Neural cell (in vitro differentiated cells): ENCODE measurements at regions not wholly inside any gene's neighbourhood (a gene's known extent, or its start where the extent isn't known, plus 50 kb on each side); places are given as distances from the start of the nearest gene placed in this dataset.
"Not testable (repeated sequence)": the region's sequence is repeated elsewhere in the genome, so short reads cannot be mapped to it uniquely, and the experiment has no call there.

Experiments
- EP300 ChIP-seq: fragments of 450-650 bp; conservative IDR thresholded peaks from 2 replicates; pipeline ENCODE4 v1.6.1; 2014; ENCODE audit warnings: antibody characterized with exemption, mild to moderate bottlenecking, moderate library complexity; ENCODE audit not compliant: poor library complexity, severe bottlenecking
- EZH2 ChIP-seq: fragments of 200-600, 300-800 bp; shearing (Covaris generic), sonication (generic); IDR thresholded peaks from 2 replicates; pipeline ENCODE4 v1.6.1; 2014; ENCODE audit warnings: antibody characterized with exemption, low read length, borderline replicate concordance, mild to moderate bottlenecking; ENCODE audit not compliant: insufficient read depth, poor library complexity, severe bottlenecking
- MXI1 ChIP-seq: fragments of 450-650 bp; conservative IDR thresholded peaks from 2 replicates; pipeline ENCODE4 v1.6.1; 2014; ENCODE audit warnings: antibody characterized with exemption, mild to moderate bottlenecking; ENCODE audit not compliant: poor library complexity, severe bottlenecking
- POLR2AphosphoS5 ChIP-seq: IDR thresholded peaks from 2 replicates; pipeline ENCODE4 v1.6.1; 2012
- RAD21 ChIP-seq: fragments of 450-650 bp; conservative IDR thresholded peaks from 2 replicates; pipeline ENCODE4 v1.6.1; 2014; ENCODE audit warnings: antibody characterized with exemption, mild to moderate bottlenecking, moderate library complexity
- SMC3 ChIP-seq: fragments of 450-650 bp; conservative IDR thresholded peaks from 2 replicates; pipeline ENCODE4 v1.6.1; 2014; ENCODE audit warnings: antibody characterized with exemption, mild to moderate bottlenecking, moderate library complexity; ENCODE audit not compliant: poor library complexity
- TAF1 ChIP-seq: IDR thresholded peaks from 2 replicates; pipeline ENCODE4 v1.6.1; 2012; ENCODE audit warnings: low read depth
- TF ChIP-seq, protein P1 (sequence below): IDR thresholded peaks from 2 replicates; pipeline ENCODE4 v1.6.1; 2012; ENCODE audit warnings: borderline replicate concordance
- TF ChIP-seq, protein P2 (sequence below): fragments of 450-650 bp; IDR thresholded peaks from 2 replicates; pipeline ENCODE4 v1.5.1; 2014; ENCODE audit warnings: antibody characterized with exemption, mild to moderate bottlenecking, moderate library complexity; ENCODE audit not compliant: poor library complexity, severe bottlenecking

DNA sequence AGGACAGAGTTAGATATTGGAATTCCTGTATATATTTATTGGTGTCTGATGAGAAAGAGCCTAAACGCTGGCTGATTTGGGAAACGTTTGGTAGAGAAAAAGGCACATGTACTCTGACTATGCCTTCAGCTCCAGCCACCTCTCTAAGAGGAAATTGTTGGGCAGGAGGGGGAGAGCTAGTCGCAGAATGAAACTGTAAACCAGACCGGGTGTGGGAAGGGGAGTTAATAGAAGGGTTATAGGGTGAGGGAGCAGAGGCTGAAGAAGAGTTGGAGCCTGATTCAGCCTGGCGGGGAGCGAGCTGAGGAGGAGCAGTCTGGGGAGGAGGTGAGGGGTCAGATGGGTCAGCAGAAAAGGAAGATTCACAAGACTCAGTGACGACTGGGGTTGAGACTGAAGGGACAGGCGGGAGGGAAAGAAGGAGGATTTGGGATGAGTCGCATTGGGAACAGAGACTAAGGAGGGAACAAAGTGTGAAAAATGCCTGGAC is 54.2 kb upstream of the RHOU start:
- TF ChIP-seq, protein P1, sequence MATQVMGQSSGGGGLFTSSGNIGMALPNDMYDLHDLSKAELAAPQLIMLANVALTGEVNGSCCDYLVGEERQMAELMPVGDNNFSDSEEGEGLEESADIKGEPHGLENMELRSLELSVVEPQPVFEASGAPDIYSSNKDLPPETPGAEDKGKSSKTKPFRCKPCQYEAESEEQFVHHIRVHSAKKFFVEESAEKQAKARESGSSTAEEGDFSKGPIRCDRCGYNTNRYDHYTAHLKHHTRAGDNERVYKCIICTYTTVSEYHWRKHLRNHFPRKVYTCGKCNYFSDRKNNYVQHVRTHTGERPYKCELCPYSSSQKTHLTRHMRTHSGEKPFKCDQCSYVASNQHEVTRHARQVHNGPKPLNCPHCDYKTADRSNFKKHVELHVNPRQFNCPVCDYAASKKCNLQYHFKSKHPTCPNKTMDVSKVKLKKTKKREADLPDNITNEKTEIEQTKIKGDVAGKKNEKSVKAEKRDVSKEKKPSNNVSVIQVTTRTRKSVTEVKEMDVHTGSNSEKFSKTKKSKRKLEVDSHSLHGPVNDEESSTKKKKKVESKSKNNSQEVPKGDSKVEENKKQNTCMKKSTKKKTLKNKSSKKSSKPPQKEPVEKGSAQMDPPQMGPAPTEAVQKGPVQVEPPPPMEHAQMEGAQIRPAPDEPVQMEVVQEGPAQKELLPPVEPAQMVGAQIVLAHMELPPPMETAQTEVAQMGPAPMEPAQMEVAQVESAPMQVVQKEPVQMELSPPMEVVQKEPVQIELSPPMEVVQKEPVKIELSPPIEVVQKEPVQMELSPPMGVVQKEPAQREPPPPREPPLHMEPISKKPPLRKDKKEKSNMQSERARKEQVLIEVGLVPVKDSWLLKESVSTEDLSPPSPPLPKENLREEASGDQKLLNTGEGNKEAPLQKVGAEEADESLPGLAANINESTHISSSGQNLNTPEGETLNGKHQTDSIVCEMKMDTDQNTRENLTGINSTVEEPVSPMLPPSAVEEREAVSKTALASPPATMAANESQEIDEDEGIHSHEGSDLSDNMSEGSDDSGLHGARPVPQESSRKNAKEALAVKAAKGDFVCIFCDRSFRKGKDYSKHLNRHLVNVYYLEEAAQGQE: not testable (repeated sequence)
- TF ChIP-seq, protein P2, sequence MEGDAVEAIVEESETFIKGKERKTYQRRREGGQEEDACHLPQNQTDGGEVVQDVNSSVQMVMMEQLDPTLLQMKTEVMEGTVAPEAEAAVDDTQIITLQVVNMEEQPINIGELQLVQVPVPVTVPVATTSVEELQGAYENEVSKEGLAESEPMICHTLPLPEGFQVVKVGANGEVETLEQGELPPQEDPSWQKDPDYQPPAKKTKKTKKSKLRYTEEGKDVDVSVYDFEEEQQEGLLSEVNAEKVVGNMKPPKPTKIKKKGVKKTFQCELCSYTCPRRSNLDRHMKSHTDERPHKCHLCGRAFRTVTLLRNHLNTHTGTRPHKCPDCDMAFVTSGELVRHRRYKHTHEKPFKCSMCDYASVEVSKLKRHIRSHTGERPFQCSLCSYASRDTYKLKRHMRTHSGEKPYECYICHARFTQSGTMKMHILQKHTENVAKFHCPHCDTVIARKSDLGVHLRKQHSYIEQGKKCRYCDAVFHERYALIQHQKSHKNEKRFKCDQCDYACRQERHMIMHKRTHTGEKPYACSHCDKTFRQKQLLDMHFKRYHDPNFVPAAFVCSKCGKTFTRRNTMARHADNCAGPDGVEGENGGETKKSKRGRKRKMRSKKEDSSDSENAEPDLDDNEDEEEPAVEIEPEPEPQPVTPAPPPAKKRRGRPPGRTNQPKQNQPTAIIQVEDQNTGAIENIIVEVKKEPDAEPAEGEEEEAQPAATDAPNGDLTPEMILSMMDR: not testable (repeated sequence)
- TF ChIP-seq EP300, POLR2AphosphoS5, MXI1, SMC3, EZH2, TAF1, RAD21: not testable (repeated sequence)
